Panc1 (cell line): ENCODE measurements at regions not wholly inside any gene's neighbourhood (a gene's known extent, or its start where the extent isn't known, plus 50 kb on each side); places are given as distances from the start of the nearest gene placed in this dataset.

Experiments
- ATAC-seq: fragments of 200-7000 bp; cut with Tn5 transposase; 2 replicates; pipeline ENCODE4 v1.9.1; 2020; ENCODE audit warnings: mild to moderate bottlenecking, moderate library complexity
- BruUV-seq: library from RNA; stranded (reverse); fragments of 400-500 nt; replicated peaks from 2 replicates; lab custom pipeline; 2021; lab: Mats Ljungman, UMichigan
- CTCF ChIA-PET: fragments of 300-600 bp; sonication (Branson Sonifier 250); formaldehyde crosslinking; loops from one replicate; lab custom pipeline; 2022; ENCODE audit warnings: antibody characterized with exemption; lab: Charles Lee
- POLR2A ChIA-PET: fragments of 300-600 bp; sonication (Branson Sonifier 250); formaldehyde crosslinking; loops from one replicate; lab custom pipeline; 2022; ENCODE audit warnings: antibody characterized with exemption; lab: Charles Lee
- DNase-seq: peaks from one replicate; pipeline ENCODE4 v3.0.0-alpha.2; 2010; ENCODE audit warnings: low read depth, low spot score
- H3K27ac ChIP-seq: 2 replicates; pipeline ENCODE4 v1.5.1; 2011; ENCODE audit warnings: mild to moderate bottlenecking, low read length, inconsistent platforms
- H3K27me3 ChIP-seq: fragments of 200-500 bp; sonication (Bioruptor generic); 2 replicates; pipeline ENCODE4 v1.6.0; 2014; ENCODE audit warnings: low read length, inconsistent platforms; ENCODE audit not compliant: control insufficient read depth, insufficient read depth
- H3K36me3 ChIP-seq: fragments of 200-500 bp; sonication (Bioruptor generic); 2 replicates; pipeline ENCODE4 v1.5.1; 2014; ENCODE audit warnings: inconsistent platforms, mild to moderate bottlenecking, low read length, moderate library complexity; ENCODE audit not compliant: control insufficient read depth, insufficient read depth
- H3K4me1 ChIP-seq: 2 replicates; pipeline ENCODE4 v1.5.1; 2011; ENCODE audit warnings: inconsistent platforms, mild to moderate bottlenecking, low read length, moderate library complexity; ENCODE audit not compliant: control insufficient read depth, insufficient read depth
- H3K4me3 ChIP-seq, 2 experiments: 2 replicates each; pipeline ENCODE4 v1.5.1; 2011 to 2012; ENCODE audit warnings: low read depth in 2 of 2, low read length in 2 of 2, mild to moderate bottlenecking in 2 of 2, inconsistent platforms in 1 of 2, moderate library complexity in 1 of 2
- H3K9me3 ChIP-seq: fragments of 200-500 bp; sonication (Bioruptor generic); 2 replicates; pipeline ENCODE4 v1.5.1; 2014; ENCODE audit warnings: low read depth, mild to moderate bottlenecking, inconsistent platforms, low read length, moderate library complexity; ENCODE audit not compliant: control insufficient read depth, insufficient read depth
- POLR2AphosphoS5 ChIP-seq: IDR thresholded peaks from 2 replicates; pipeline ENCODE4 v1.6.1; 2012; ENCODE audit warnings: mild to moderate bottlenecking, low read depth, low read length, moderate library complexity
- REST ChIP-seq, 2 experiments: IDR thresholded peaks; 2 replicates each; pipeline ENCODE4 v1.6.1; 2011 to 2012; ENCODE audit warnings: low read depth in 2 of 2, control low read depth in 1 of 2, low read length in 1 of 2, mild to moderate bottlenecking in 1 of 2, moderate library complexity in 1 of 2; ENCODE audit not compliant: insufficient read depth in 1 of 2
- SIN3A ChIP-seq: IDR thresholded peaks from 2 replicates; pipeline ENCODE4 v1.6.1; 2012; ENCODE audit warnings: low read depth, mild to moderate bottlenecking, low read length, moderate library complexity, borderline replicate concordance; ENCODE audit not compliant: insufficient read depth
- TCF7L2 ChIP-seq: IDR thresholded peaks from 2 replicates; pipeline ENCODE4 v1.6.1; 2011; ENCODE audit warnings: mild to moderate bottlenecking, low read depth, low read length, inconsistent platforms
- in situ Hi-C: cut with HindIII; loops from 2 replicates; pipeline ENCODE4 v1.10.0; 2016; ENCODE audit warnings: low sequenced_read_pairs, low pct_unique_long_range_greater_than_20kb
- intact Hi-C: fragments of 100-400 bp; cut with micrococcal nuclease; formaldehyde crosslinking; loops from one replicate; pipeline ENCODE4 v1.10.0; 2022; ENCODE audit not compliant: unreplicated experiment
- TF ChIP-seq, protein P1 (sequence below): fragments of 450-650 bp; IDR thresholded peaks from 2 replicates; pipeline ENCODE4 v1.5.1; 2017; ENCODE audit warnings: mild to moderate bottlenecking

DNA sequence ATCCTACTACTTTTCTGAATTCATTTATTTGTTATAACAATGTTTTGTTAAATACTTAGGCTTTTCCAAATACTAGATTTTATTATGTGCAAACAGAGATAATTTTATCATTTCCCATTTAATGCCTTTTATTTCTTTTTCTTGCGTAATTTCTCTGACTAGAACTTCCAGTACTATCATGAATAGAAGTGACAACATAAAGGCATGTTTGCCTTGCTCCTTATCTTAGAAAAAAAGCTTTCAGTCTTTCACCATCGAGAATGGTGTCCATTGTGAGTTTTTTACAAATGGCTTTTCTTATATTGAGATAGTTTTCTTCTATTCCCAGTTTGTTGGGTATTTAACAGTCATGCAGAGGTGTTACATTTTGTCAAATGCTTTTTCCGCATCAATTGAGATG, 453.1 kb upstream of the ZP4 start:
- in situ Hi-C loops, result no loop called here
- POLR2A ChIA-PET, result no interaction called here
- BruUV-seq, result no TSS peak
- Histone ChIP-seq H3K4me1 (no peaks in the 10 kb centered on the region), H3K36me3 (no peaks in the 10 kb centered on the region), H3K9me3 (no peaks in the 10 kb centered on the region), H3K27me3 (no peaks in the 10 kb centered on the region), H3K4me3 (no peak overlapping the region), H3K27ac (no peak overlapping the region)
- DNase-seq, result no peak
- TF ChIP-seq TCF7L2 (no peak), REST (IDR thresholded peaks at IDR 0.05; ENCODE audit: insufficient read depth in 1 of 2, low read depth in 2 of 2, low read length in 1 of 2) (no peak), POLR2AphosphoS5 (no peak), SIN3A (no peak)
- TF ChIP-seq, protein P1, sequence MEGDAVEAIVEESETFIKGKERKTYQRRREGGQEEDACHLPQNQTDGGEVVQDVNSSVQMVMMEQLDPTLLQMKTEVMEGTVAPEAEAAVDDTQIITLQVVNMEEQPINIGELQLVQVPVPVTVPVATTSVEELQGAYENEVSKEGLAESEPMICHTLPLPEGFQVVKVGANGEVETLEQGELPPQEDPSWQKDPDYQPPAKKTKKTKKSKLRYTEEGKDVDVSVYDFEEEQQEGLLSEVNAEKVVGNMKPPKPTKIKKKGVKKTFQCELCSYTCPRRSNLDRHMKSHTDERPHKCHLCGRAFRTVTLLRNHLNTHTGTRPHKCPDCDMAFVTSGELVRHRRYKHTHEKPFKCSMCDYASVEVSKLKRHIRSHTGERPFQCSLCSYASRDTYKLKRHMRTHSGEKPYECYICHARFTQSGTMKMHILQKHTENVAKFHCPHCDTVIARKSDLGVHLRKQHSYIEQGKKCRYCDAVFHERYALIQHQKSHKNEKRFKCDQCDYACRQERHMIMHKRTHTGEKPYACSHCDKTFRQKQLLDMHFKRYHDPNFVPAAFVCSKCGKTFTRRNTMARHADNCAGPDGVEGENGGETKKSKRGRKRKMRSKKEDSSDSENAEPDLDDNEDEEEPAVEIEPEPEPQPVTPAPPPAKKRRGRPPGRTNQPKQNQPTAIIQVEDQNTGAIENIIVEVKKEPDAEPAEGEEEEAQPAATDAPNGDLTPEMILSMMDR, result no peak
- no peak for ATAC-seq
- CTCF ChIA-PET, result no interaction called here
- intact Hi-C loops, result no loop called here

- DNase-seq (no peak), ATAC-seq (no peak)
- in situ Hi-C loops (no loop called here), intact Hi-C loops (no loop called here)
- no TSS peak for BruUV-seq
- no peak overlapping the region for H3K27ac ChIP-seq
- no peaks in the 10 kb centered on the region for H3K9me3 ChIP-seq
- ChIA-PET CTCF (no interaction called here), POLR2A (no interaction called here)
- no peaks in the 10 kb centered on the region for H3K27me3 ChIP-seq
- H3K4me1 ChIP-seq, result no peaks in the 10 kb centered on the region
- no peaks in the 10 kb centered on the region for H3K36me3 ChIP-seq
- TF ChIP-seq, protein P1, result no peak
- TF ChIP-seq REST (IDR thresholded peaks at IDR 0.05; ENCODE audit: insufficient read depth in 1 of 2, low read depth in 2 of 2, low read length in 1 of 2), result no peak
- TF ChIP-seq SIN3A, result no peak
- no peak for TF ChIP-seq POLR2AphosphoS5
- TF ChIP-seq TCF7L2, result no peak
- H3K4me3 ChIP-seq, result no peak overlapping the region
These were observed 450.7 kb upstream of the ZP4 start for GRCh38 chr1:238341395-238341794.
